Choroid plexus epithelial cell (primary cell): ENCODE measurements at regions not wholly inside any gene's neighbourhood (a gene's known extent, or its start where the extent isn't known, plus 50 kb on each side); places are given as distances from the start of the nearest gene placed in this dataset.
A peak's percentile ranks its signal among the peaks of the same experiment; 100 is the strongest.

ENCODE experiments used
- DNase-seq: peaks from one replicate; pipeline ENCODE4 v3.0.0-alpha.2; 2010; ENCODE audit warnings: low read depth
- H3K4me3 ChIP-seq: 2 replicates; pipeline ENCODE4 v1.5.1; 2011; ENCODE audit warnings: low read depth, mild to moderate bottlenecking, control low read depth, low read length, moderate library complexity
- TF ChIP-seq, protein P1 (sequence below): conservative IDR thresholded peaks from 2 replicates; pipeline ENCODE4 v1.5.1; 2011; ENCODE audit warnings: low read depth, mild to moderate bottlenecking, control low read depth, inconsistent platforms, low read length, moderate library complexity

DNA sequence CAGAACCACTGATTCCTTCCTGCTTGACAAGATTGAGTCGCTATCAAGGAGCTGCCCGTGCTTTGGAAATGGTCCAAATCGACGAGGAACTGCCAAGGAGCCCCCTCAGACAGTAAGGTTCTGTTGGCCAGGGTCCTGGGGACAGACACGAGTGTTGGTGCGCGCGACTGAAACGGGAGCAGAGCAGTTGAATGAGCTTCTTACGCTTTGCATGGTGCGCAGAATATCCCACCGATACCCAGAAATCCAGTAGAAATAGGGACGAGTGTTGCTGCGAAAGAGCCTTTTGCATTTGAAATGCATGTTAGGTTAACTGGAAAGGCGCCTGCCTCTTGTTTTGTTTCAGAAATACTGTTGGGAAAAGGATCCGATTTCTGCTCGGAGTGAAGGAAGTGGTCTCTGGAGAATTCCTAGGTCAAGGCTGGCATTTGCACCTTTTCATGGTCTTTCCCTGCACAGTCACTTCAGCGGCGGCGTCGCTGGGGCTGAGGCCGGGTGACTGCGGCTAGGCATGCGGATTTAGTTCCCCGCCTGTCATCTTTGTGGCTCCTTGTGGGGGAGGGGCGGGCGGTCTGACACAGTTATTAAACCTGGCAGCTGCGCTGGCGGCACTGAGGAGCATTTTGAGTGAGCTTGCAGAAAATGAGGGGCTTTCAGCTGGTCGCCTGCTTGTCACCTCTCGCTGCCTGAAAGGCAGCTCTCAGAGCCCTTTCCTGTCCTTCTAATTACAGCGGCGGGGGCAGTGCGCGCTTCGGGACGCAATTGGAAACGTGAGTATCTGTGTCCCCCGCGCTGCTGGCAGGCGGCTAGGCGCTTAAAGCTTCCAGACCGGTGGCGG, 51.5 kb upstream of the TRIM2 start:
- TF ChIP-seq, protein P1, sequence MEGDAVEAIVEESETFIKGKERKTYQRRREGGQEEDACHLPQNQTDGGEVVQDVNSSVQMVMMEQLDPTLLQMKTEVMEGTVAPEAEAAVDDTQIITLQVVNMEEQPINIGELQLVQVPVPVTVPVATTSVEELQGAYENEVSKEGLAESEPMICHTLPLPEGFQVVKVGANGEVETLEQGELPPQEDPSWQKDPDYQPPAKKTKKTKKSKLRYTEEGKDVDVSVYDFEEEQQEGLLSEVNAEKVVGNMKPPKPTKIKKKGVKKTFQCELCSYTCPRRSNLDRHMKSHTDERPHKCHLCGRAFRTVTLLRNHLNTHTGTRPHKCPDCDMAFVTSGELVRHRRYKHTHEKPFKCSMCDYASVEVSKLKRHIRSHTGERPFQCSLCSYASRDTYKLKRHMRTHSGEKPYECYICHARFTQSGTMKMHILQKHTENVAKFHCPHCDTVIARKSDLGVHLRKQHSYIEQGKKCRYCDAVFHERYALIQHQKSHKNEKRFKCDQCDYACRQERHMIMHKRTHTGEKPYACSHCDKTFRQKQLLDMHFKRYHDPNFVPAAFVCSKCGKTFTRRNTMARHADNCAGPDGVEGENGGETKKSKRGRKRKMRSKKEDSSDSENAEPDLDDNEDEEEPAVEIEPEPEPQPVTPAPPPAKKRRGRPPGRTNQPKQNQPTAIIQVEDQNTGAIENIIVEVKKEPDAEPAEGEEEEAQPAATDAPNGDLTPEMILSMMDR: no peak
- DNase-seq: peak; percentile 49
- H3K4me3 ChIP-seq: peak overlapping the region; percentile 60

DNA sequence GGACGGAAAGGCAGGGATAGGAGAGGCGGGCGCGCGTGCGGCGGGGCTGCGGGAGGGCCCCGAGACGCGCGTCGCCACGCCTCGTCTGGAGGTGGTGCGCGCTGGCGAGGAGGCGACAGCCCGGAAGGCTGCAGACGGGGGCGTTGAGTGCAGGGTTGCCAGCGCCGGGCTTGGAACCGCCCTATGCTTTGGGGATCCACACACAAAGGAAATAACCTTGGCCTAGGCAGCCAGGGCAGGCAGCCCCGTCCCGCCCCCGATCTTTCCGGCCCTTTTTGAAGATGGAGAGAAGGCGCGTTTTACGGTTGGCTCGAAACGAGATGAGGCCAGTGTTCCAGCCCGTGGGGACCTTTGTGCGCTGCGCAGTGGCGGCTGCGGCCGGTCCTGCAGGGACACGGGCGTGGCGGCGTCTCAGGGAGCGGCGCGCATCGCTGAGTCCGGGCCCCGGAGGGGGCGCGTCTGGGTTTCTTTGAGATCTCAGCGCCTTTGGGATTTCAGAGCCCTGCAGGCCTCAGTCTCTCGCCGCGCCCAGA, 50.8 kb upstream of the TRIM2 start:
- DNase-seq: peak; percentile 25
- H3K4me3 ChIP-seq: peak overlapping the region; percentile 60
- TF ChIP-seq, protein P1: no peak

DNA sequence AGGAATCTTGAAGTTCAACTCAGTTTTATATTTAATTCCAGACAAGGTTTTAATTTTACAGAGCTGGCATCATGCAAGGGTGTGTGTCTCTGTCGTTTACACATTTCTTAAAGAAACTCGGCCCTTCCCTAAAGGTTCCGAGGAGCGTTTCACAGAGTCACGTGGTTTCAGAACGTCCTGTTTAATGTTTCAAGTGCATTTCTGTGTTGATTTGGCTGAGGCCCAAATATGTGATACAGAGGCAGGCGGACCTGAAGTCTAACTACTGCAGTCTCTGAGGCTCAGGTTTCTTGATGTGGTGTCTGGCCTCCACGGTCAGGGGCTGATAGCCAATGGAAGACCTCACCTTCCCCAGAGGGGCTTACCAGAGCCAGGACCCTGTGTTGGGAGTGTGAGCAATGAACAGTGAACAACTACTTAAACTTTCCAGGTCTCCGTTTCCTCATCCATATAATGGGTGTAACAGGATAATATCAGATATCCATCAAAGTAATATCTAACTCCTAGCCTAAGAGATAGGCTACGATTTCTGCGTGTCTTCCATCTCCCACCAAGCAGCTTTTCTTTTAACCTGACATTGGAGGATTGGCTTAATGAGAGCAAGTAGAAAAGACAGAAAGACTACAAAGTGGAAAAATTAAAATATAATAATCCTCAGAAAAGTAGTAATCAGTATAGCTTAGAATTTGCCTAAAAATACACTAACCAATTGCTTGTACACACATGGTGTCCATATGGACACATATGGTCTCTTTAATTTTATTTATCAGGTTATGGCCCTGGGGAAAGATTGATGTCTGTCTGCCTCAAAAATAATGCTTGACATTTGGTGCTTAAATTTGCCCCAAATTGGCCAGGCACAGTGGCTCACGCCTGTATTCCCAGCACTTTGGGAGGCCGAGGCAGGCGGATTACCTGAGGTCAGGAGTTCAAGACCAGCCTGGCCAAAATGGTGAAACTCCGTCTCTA, 50.0 kb upstream of the TRIM2 start:
- peak overlapping the region; percentile 60 for H3K4me3 ChIP-seq

More for the DNA sequence above, 50.0 kb upstream of the TRIM2 start:
- TF ChIP-seq, protein P1: no peak
- DNase-seq: peak; percentile 78
